HepG2 (cell line): ENCODE measurements at regions not wholly inside any gene's neighbourhood (a gene's known extent, or its start where the extent isn't known, plus 50 kb on each side); places are given as distances from the start of the nearest gene placed in this dataset.

Source experiments
- BHLHE40 ChIP-seq: IDR thresholded peaks from 2 replicates; pipeline ENCODE4 v1.6.1; 2011; ENCODE audit warnings: low read length, improper control_type of control experiment
- CTCF ChIP-seq: sonication (generic); formaldehyde crosslinking; IDR thresholded peaks from 2 replicates; pipeline ENCODE4 v1.5.0; 2020; ENCODE audit warnings: mild to moderate bottlenecking, missing genetic modification reagents, moderate library complexity
- EP300 ChIP-seq, 3 experiments: sonication (generic) in 1 of 3; formaldehyde crosslinking in 1 of 3; IDR thresholded peaks; 2 replicates each; pipeline versions ENCODE4 v1.5.1 to v1.6.1; 2011 to 2020; ENCODE audit warnings: low read depth in 2 of 3, low read length in 2 of 3, borderline replicate concordance in 1 of 3, improper control_type of control experiment in 1 of 3, mild to moderate bottlenecking in 1 of 3, missing genetic modification reagents in 1 of 3, moderate library complexity in 1 of 3
- IRF2 ChIP-seq: IDR thresholded peaks from 2 replicates; pipeline ENCODE4 v1.6.1; 2018; ENCODE audit warnings: missing genetic modification reagents, missing compliant biosample characterization
- ISX ChIP-seq: sonication (generic); formaldehyde crosslinking; conservative IDR thresholded peaks from 2 replicates; pipeline ENCODE4 v1.5.0; 2020; ENCODE audit warnings: missing genetic modification reagents
- MAFG ChIP-seq: sonication (generic); formaldehyde crosslinking; IDR thresholded peaks from 2 replicates; pipeline ENCODE4 v1.5.1; 2020; ENCODE audit warnings: mild to moderate bottlenecking, missing genetic modification reagents
- RFX1 ChIP-seq: fragments of 450-650 bp; IDR thresholded peaks from 2 replicates; pipeline ENCODE4 v1.6.1; 2017
- TARDBP ChIP-seq: sonication (generic); formaldehyde crosslinking; IDR thresholded peaks from 2 replicates; pipeline ENCODE4 v1.8.0; 2022; ENCODE audit warnings: mild to moderate bottlenecking, missing genetic modification reagents
- USF2 ChIP-seq, 2 experiments: sonication (generic) in 1 of 2; formaldehyde crosslinking in 1 of 2; IDR thresholded peaks; 2 replicates each; pipeline versions ENCODE4 v1.5.1 to v1.6.1; 2011 to 2020; ENCODE audit warnings: borderline replicate concordance in 1 of 2, low read depth in 1 of 2, low read length in 1 of 2, mild to moderate bottlenecking in 1 of 2, missing genetic modification reagents in 1 of 2, moderate library complexity in 1 of 2
- YEATS2 ChIP-seq: sonication (generic); formaldehyde crosslinking; IDR thresholded peaks from 2 replicates; pipeline ENCODE4 v1.4.0; 2020; ENCODE audit warnings: missing genetic modification reagents, borderline replicate concordance
- YEATS4 ChIP-seq: sonication (generic); formaldehyde crosslinking; IDR thresholded peaks from 2 replicates; pipeline ENCODE4 v1.4.0; 2020; ENCODE audit warnings: missing genetic modification reagents, borderline replicate concordance
- ZNF749 ChIP-seq: sonication (generic); formaldehyde crosslinking; IDR thresholded peaks from 2 replicates; pipeline ENCODE4 v1.8.0; 2022; ENCODE audit warnings: mild to moderate bottlenecking, missing genetic modification reagents, moderate library complexity, borderline replicate concordance
- TF ChIP-seq, protein P1 (sequence below): sonication (generic); formaldehyde crosslinking; IDR thresholded peaks from 2 replicates; pipeline ENCODE4 v1.8.0; 2022; ENCODE audit warnings: missing genetic modification reagents, low read depth, mild to moderate bottlenecking, borderline replicate concordance
- TF ChIP-seq, protein P2 (sequence below), 2 experiments: IDR thresholded peaks; 2 replicates each; pipeline ENCODE4 v1.6.1; 2011 to 2012; ENCODE audit warnings: low read length in 2 of 2, borderline replicate concordance in 1 of 2, low read depth in 1 of 2, mild to moderate bottlenecking in 1 of 2, moderate library complexity in 1 of 2

GRCh38 chr4:34181311-34181841 is 2062.9 kb downstream of the ARAP2 start:
- no peak for TF ChIP-seq ISX (CRISPR knock-in tag)
- TF ChIP-seq BHLHE40 = no peak
- TF ChIP-seq IRF2 (CRISPR knock-in tag) = no peak
- no peak for TF ChIP-seq RFX1
- no peak for TF ChIP-seq EP300 (IDR thresholded peaks at IDR 0.05; ENCODE audit: low read depth in 2 of 2, low read length in 2 of 2)
- no peak for TF ChIP-seq EP300 (CRISPR knock-in tag; IDR thresholded peaks at IDR 0.05; ENCODE audit: borderline replicate concordance)
- no peak for TF ChIP-seq TARDBP (CRISPR knock-in tag)
- TF ChIP-seq, protein P1, sequence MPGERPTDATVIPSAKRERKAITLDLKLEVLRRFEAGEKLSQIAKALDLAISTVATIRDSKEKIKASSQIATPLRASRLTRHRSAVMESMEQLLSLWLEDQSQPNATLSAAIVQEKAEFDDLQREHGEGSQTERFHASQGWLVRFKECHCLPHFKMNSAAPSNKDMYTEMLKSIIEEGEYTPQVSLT (CRISPR knock-in tag) = no peak
- no peak for TF ChIP-seq CTCF
- TF ChIP-seq YEATS2 (CRISPR knock-in tag) = no peak
- TF ChIP-seq USF2 (IDR thresholded peaks at IDR 0.05; ENCODE audit: low read depth, low read length) = no peak
- no peak for TF ChIP-seq USF2 (CRISPR knock-in tag; IDR thresholded peaks at IDR 0.05; ENCODE audit: borderline replicate concordance)
- no peak for TF ChIP-seq MAFG (CRISPR knock-in tag)
- TF ChIP-seq, protein P2, sequence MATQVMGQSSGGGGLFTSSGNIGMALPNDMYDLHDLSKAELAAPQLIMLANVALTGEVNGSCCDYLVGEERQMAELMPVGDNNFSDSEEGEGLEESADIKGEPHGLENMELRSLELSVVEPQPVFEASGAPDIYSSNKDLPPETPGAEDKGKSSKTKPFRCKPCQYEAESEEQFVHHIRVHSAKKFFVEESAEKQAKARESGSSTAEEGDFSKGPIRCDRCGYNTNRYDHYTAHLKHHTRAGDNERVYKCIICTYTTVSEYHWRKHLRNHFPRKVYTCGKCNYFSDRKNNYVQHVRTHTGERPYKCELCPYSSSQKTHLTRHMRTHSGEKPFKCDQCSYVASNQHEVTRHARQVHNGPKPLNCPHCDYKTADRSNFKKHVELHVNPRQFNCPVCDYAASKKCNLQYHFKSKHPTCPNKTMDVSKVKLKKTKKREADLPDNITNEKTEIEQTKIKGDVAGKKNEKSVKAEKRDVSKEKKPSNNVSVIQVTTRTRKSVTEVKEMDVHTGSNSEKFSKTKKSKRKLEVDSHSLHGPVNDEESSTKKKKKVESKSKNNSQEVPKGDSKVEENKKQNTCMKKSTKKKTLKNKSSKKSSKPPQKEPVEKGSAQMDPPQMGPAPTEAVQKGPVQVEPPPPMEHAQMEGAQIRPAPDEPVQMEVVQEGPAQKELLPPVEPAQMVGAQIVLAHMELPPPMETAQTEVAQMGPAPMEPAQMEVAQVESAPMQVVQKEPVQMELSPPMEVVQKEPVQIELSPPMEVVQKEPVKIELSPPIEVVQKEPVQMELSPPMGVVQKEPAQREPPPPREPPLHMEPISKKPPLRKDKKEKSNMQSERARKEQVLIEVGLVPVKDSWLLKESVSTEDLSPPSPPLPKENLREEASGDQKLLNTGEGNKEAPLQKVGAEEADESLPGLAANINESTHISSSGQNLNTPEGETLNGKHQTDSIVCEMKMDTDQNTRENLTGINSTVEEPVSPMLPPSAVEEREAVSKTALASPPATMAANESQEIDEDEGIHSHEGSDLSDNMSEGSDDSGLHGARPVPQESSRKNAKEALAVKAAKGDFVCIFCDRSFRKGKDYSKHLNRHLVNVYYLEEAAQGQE (IDR thresholded peaks at IDR 0.05; ENCODE audit: borderline replicate concordance in 1 of 2, low read depth in 1 of 2, low read length in 2 of 2) = no peak
- TF ChIP-seq YEATS4 = no peak
- no peak for TF ChIP-seq ZNF749 (CRISPR knock-in tag)
